Neural cell (in vitro differentiated cells): ENCODE measurements at regions not wholly inside any gene's neighbourhood (a gene's known extent, or its start where the extent isn't known, plus 50 kb on each side); places are given as distances from the start of the nearest gene placed in this dataset.

ENCODE experiments used
- H2AFZ ChIP-seq: fragments of 200-600, 300-800 bp; sonication (generic), shearing (Covaris generic); 2 replicates; pipeline ENCODE4 v1.6.0; 2014; ENCODE audit warnings: low read depth, mild to moderate bottlenecking, antibody characterized with exemption, low read length, moderate library complexity
- H3F3A ChIP-seq: fragments of 200-600 bp; shearing (Covaris generic); 2 replicates; pipeline ENCODE4 v1.6.1; 2016; ENCODE audit warnings: mild to moderate bottlenecking, moderate library complexity, mixed read lengths, antibody characterized with exemption, low read length; ENCODE audit not compliant: insufficient read depth, poor library complexity, severe bottlenecking
- H3K27ac ChIP-seq: fragments of 200-600, 300-800 bp; sonication (generic), shearing (Covaris generic); 2 replicates; pipeline ENCODE4 v1.5.1; 2014; ENCODE audit warnings: mild to moderate bottlenecking, low read length, moderate library complexity
- H3K27me3 ChIP-seq: fragments of 300-800, 200-600 bp; sonication (generic), shearing (Covaris generic); 2 replicates; pipeline ENCODE4 v1.6.0; 2014; ENCODE audit warnings: mild to moderate bottlenecking, low read depth, low read length, moderate library complexity; ENCODE audit not compliant: insufficient read depth
- H3K36me3 ChIP-seq: fragments of 300-800, 200-600 bp; sonication (generic), shearing (Covaris generic); 2 replicates; pipeline ENCODE4 v1.5.1; 2014; ENCODE audit warnings: mild to moderate bottlenecking, antibody characterized with exemption, low read length, moderate library complexity; ENCODE audit not compliant: insufficient read depth
- H3K4me2 ChIP-seq: fragments of 300-800, 200-600 bp; sonication (generic), shearing (Covaris generic); 2 replicates; pipeline ENCODE4 v1.6.0; 2014; ENCODE audit warnings: mild to moderate bottlenecking, low read length
- H3K4me3 ChIP-seq: fragments of 300-800, 200-600 bp; sonication (generic), shearing (Covaris generic); 2 replicates; pipeline ENCODE4 v1.5.1; 2014; ENCODE audit warnings: mild to moderate bottlenecking, low read length, moderate library complexity
- H3K79me2 ChIP-seq: fragments of 200-600 bp; shearing (Covaris generic); replicated peaks from 2 replicates; pipeline ENCODE4 v1.6.0; 2014; ENCODE audit warnings: mild to moderate bottlenecking, low read length, moderate library complexity; ENCODE audit not compliant: insufficient read depth
- H3K9ac ChIP-seq: fragments of 300-800, 200-600 bp; sonication (generic), shearing (Covaris generic); 2 replicates; pipeline ENCODE4 v1.6.1; 2016; ENCODE audit warnings: mild to moderate bottlenecking, low read length, mixed read lengths
- H3K9me2 ChIP-seq: fragments of 200-600 bp; shearing (Covaris generic); 2 replicates; pipeline ENCODE4 v1.6.1; 2016; ENCODE audit warnings: mild to moderate bottlenecking, low read length, mixed read lengths; ENCODE audit not compliant: insufficient read depth
- H3K9me3 ChIP-seq: fragments of 200-600, 300-800 bp; sonication (generic), shearing (Covaris generic); 2 replicates; pipeline ENCODE4 v1.6.1; 2016; ENCODE audit warnings: mild to moderate bottlenecking, mixed run types, low read length, moderate library complexity, mixed read lengths
- H4K20me1 ChIP-seq: fragments of 200-600 bp; shearing (Covaris generic); 2 replicates; pipeline ENCODE4 v1.6.1; 2016; ENCODE audit warnings: mild to moderate bottlenecking, mixed run types; ENCODE audit not compliant: insufficient read depth
- EP300 ChIP-seq: fragments of 450-650 bp; conservative IDR thresholded peaks from 2 replicates; pipeline ENCODE4 v1.6.1; 2014; ENCODE audit warnings: antibody characterized with exemption, mild to moderate bottlenecking, moderate library complexity; ENCODE audit not compliant: poor library complexity, severe bottlenecking
- EZH2 ChIP-seq: fragments of 200-600, 300-800 bp; shearing (Covaris generic), sonication (generic); IDR thresholded peaks from 2 replicates; pipeline ENCODE4 v1.6.1; 2014; ENCODE audit warnings: antibody characterized with exemption, low read length, borderline replicate concordance, mild to moderate bottlenecking; ENCODE audit not compliant: insufficient read depth, poor library complexity, severe bottlenecking
- MXI1 ChIP-seq: fragments of 450-650 bp; conservative IDR thresholded peaks from 2 replicates; pipeline ENCODE4 v1.6.1; 2014; ENCODE audit warnings: antibody characterized with exemption, mild to moderate bottlenecking; ENCODE audit not compliant: poor library complexity, severe bottlenecking
- POLR2AphosphoS5 ChIP-seq: IDR thresholded peaks from 2 replicates; pipeline ENCODE4 v1.6.1; 2012
- RAD21 ChIP-seq: fragments of 450-650 bp; conservative IDR thresholded peaks from 2 replicates; pipeline ENCODE4 v1.6.1; 2014; ENCODE audit warnings: antibody characterized with exemption, mild to moderate bottlenecking, moderate library complexity
- SMC3 ChIP-seq: fragments of 450-650 bp; conservative IDR thresholded peaks from 2 replicates; pipeline ENCODE4 v1.6.1; 2014; ENCODE audit warnings: antibody characterized with exemption, mild to moderate bottlenecking, moderate library complexity; ENCODE audit not compliant: poor library complexity
- TAF1 ChIP-seq: IDR thresholded peaks from 2 replicates; pipeline ENCODE4 v1.6.1; 2012; ENCODE audit warnings: low read depth
- TF ChIP-seq, protein P1 (sequence below): IDR thresholded peaks from 2 replicates; pipeline ENCODE4 v1.6.1; 2012; ENCODE audit warnings: borderline replicate concordance
- TF ChIP-seq, protein P2 (sequence below): fragments of 450-650 bp; IDR thresholded peaks from 2 replicates; pipeline ENCODE4 v1.5.1; 2014; ENCODE audit warnings: antibody characterized with exemption, mild to moderate bottlenecking, moderate library complexity; ENCODE audit not compliant: poor library complexity, severe bottlenecking

DNA sequence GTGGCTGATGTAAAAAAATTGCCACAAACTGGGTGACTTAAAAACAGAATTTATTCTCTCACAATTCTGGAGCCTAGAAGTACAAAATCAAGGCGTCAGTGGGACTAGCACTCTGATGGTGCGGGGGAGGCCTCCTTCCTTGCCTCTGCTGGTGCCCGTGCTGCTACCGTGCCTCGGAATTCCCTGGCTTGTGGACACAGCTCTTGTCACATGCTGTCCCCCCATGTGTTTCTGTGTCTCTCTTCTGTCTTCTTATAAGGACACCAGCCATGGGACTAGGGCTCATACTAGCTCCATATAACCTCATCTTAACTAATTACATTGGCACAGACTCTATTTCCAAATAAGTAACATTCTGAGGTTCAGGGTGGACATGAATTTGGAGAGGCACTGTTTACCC, 242.3 kb upstream of the IRX2 start:
- Histone ChIP-seq H3K27ac (no peak overlapping the region), H3K9me2 (no peaks in the 10 kb centered on the region), H3K9ac (no peak overlapping the region), H4K20me1 (no peaks in the 10 kb centered on the region), H3K27me3 (no peaks in the 10 kb centered on the region), H3K79me2 (no peaks in the 10 kb centered on the region), H3F3A (no peaks in the 10 kb centered on the region), H2AFZ (no peak overlapping the region), H3K4me2 (no peak overlapping the region), H3K4me3 (no peak overlapping the region), H3K36me3 (no peaks in the 10 kb centered on the region), H3K9me3 (no peaks in the 10 kb centered on the region)
- no peak for TF ChIP-seq RAD21
- no peak for TF ChIP-seq TAF1

DNA sequence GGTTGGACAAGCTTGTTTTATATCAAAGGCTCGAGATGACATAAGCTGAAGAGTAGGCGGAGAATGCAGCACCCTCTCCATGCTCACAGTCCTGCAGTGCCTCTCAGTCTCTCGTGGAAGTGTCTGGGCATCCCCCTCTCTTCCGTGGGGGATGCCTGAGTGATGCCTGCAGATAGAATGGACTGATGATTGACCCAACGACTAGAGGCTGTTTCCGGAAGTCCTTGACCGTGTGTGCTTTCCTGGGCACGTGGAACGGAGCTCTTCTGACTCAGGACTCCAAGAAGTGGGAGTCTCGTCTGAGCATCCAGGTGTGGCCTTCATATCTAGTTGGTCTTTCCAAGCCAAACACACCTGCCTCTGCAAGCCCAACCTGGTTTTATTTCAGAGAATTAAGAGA, 241.8 kb upstream of the IRX2 start:
- H4K20me1 ChIP-seq = no peaks in the 10 kb centered on the region
- H3K9me2 ChIP-seq = no peaks in the 10 kb centered on the region
- no peak overlapping the region for H2AFZ ChIP-seq
- H3K27ac ChIP-seq = no peak overlapping the region
- no peak overlapping the region for H3K4me3 ChIP-seq
- TF ChIP-seq POLR2AphosphoS5 (no peak), EP300 (no peak), SMC3 (no peak), EZH2 (no peak), TAF1 (no peak), RAD21 (no peak), MXI1 (no peak)
- TF ChIP-seq, protein P1, sequence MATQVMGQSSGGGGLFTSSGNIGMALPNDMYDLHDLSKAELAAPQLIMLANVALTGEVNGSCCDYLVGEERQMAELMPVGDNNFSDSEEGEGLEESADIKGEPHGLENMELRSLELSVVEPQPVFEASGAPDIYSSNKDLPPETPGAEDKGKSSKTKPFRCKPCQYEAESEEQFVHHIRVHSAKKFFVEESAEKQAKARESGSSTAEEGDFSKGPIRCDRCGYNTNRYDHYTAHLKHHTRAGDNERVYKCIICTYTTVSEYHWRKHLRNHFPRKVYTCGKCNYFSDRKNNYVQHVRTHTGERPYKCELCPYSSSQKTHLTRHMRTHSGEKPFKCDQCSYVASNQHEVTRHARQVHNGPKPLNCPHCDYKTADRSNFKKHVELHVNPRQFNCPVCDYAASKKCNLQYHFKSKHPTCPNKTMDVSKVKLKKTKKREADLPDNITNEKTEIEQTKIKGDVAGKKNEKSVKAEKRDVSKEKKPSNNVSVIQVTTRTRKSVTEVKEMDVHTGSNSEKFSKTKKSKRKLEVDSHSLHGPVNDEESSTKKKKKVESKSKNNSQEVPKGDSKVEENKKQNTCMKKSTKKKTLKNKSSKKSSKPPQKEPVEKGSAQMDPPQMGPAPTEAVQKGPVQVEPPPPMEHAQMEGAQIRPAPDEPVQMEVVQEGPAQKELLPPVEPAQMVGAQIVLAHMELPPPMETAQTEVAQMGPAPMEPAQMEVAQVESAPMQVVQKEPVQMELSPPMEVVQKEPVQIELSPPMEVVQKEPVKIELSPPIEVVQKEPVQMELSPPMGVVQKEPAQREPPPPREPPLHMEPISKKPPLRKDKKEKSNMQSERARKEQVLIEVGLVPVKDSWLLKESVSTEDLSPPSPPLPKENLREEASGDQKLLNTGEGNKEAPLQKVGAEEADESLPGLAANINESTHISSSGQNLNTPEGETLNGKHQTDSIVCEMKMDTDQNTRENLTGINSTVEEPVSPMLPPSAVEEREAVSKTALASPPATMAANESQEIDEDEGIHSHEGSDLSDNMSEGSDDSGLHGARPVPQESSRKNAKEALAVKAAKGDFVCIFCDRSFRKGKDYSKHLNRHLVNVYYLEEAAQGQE = no peak
- TF ChIP-seq, protein P2, sequence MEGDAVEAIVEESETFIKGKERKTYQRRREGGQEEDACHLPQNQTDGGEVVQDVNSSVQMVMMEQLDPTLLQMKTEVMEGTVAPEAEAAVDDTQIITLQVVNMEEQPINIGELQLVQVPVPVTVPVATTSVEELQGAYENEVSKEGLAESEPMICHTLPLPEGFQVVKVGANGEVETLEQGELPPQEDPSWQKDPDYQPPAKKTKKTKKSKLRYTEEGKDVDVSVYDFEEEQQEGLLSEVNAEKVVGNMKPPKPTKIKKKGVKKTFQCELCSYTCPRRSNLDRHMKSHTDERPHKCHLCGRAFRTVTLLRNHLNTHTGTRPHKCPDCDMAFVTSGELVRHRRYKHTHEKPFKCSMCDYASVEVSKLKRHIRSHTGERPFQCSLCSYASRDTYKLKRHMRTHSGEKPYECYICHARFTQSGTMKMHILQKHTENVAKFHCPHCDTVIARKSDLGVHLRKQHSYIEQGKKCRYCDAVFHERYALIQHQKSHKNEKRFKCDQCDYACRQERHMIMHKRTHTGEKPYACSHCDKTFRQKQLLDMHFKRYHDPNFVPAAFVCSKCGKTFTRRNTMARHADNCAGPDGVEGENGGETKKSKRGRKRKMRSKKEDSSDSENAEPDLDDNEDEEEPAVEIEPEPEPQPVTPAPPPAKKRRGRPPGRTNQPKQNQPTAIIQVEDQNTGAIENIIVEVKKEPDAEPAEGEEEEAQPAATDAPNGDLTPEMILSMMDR = no peak
- no peaks in the 10 kb centered on the region for H3F3A ChIP-seq
- no peaks in the 10 kb centered on the region for H3K36me3 ChIP-seq
- no peak overlapping the region for H3K9ac ChIP-seq
- no peaks in the 10 kb centered on the region for H3K9me3 ChIP-seq
- H3K27me3 ChIP-seq = no peaks in the 10 kb centered on the region
- no peak overlapping the region for H3K4me2 ChIP-seq
- no peaks in the 10 kb centered on the region for H3K79me2 ChIP-seq

DNA sequence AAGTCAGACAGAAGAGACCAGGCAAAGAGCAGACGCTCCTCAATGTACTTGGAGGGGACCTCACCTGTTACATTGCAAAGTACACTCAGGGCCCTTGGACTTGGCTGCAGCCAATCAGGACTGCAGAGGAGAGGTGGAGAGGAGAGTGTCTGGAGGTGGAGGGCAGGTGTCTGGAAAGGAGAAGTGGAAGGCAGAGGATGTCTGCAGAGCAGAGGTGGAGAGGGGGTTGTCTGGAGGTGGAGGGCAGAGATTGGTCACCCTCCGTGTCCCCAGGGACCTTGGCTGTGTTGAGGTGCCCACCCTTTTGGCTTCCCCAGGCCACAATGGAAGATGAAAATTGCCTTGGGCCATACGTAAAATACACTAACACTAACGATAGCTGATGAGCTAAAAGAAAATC, 241.3 kb upstream of the IRX2 start:
- TF ChIP-seq EZH2 (no peak), TAF1 (no peak), SMC3 (no peak), EP300 (no peak), RAD21 (no peak), POLR2AphosphoS5 (no peak)
- TF ChIP-seq, protein P1 = no peak
- Histone ChIP-seq H3K79me2 (no peaks in the 10 kb centered on the region), H2AFZ (no peak overlapping the region), H3K4me2 (no peak overlapping the region), H3F3A (no peaks in the 10 kb centered on the region), H3K9me3 (no peaks in the 10 kb centered on the region), H3K9me2 (no peaks in the 10 kb centered on the region), H4K20me1 (no peaks in the 10 kb centered on the region), H3K27me3 (no peaks in the 10 kb centered on the region), H3K9ac (no peak overlapping the region), H3K4me3 (no peak overlapping the region), H3K27ac (no peak overlapping the region), H3K36me3 (no peaks in the 10 kb centered on the region)
